Left ventricle myocardium inferior (tissue), 1 donor: ENCODE measurements at regions not wholly inside any gene's neighbourhood (a gene's known extent, or its start where the extent isn't known, plus 50 kb on each side); places are given as distances from the start of the nearest gene placed in this dataset.

Source experiments
- DNase-seq: peaks from one replicate; pipeline ENCODE4 v3.0.0-alpha.2; 2020
- H3K27ac ChIP-seq: fragments of 200-600 bp; replicated peaks from 2 replicates; pipeline ENCODE4 v1.8.0; 2021
- H3K27me3 ChIP-seq: fragments of 200-600 bp; 2 replicates; pipeline ENCODE4 v1.8.0; 2021; ENCODE audit warnings: low read depth
- H3K36me3 ChIP-seq: fragments of 200-600 bp; 2 replicates; pipeline ENCODE4 v1.8.0; 2021
- H3K4me1 ChIP-seq: fragments of 200-600 bp; 2 replicates; pipeline ENCODE4 v1.8.0; 2021
- H3K4me3 ChIP-seq: fragments of 200-600 bp; 2 replicates; pipeline ENCODE4 v1.8.0; 2021; ENCODE audit warnings: mild to moderate bottlenecking, moderate library complexity
- H3K9me3 ChIP-seq: fragments of 200-600 bp; replicated peaks from 2 replicates; pipeline ENCODE4 v1.8.0; 2021
- intact Hi-C: fragments of 100-400 bp; cut with micrococcal nuclease; formaldehyde crosslinking; loops from one replicate; pipeline ENCODE4 v1.11.0; 2022
- TF ChIP-seq, protein P1 (sequence below): fragments of 200-600 bp; IDR thresholded peaks from 2 replicates; pipeline ENCODE4 v1.8.0; 2021; ENCODE audit warnings: antibody characterized with exemption, mild to moderate bottlenecking, borderline replicate concordance
- donor health status: DM: no; HTN: yes; CAD: no; lungs with severe emphysema.

- intact Hi-C loops = no loop called here
- H3K4me1 ChIP-seq = no peaks in the 10 kb centered on the region
- no peaks in the 10 kb centered on the region for H3K27me3 ChIP-seq
- no peaks in the 10 kb centered on the region for H3K36me3 ChIP-seq
- TF ChIP-seq, protein P1, sequence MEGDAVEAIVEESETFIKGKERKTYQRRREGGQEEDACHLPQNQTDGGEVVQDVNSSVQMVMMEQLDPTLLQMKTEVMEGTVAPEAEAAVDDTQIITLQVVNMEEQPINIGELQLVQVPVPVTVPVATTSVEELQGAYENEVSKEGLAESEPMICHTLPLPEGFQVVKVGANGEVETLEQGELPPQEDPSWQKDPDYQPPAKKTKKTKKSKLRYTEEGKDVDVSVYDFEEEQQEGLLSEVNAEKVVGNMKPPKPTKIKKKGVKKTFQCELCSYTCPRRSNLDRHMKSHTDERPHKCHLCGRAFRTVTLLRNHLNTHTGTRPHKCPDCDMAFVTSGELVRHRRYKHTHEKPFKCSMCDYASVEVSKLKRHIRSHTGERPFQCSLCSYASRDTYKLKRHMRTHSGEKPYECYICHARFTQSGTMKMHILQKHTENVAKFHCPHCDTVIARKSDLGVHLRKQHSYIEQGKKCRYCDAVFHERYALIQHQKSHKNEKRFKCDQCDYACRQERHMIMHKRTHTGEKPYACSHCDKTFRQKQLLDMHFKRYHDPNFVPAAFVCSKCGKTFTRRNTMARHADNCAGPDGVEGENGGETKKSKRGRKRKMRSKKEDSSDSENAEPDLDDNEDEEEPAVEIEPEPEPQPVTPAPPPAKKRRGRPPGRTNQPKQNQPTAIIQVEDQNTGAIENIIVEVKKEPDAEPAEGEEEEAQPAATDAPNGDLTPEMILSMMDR = no peak
- no peak overlapping the region for H3K4me3 ChIP-seq
- H3K27ac ChIP-seq = no peak overlapping the region
- no peak for DNase-seq
- H3K9me3 ChIP-seq = no peaks in the 10 kb centered on the region
Measured at GRCh38 chr12:74918291-74918690, 291.3 kb downstream of the KCNC2 start.

GRCh38 chr12:74922117-74922516, 287.5 kb downstream of the KCNC2 start:
- intact Hi-C loops = no loop called here
- H3K27ac ChIP-seq = no peak overlapping the region

GRCh38 chr12:74922642-74923041, 287.0 kb downstream of the KCNC2 start:
- Histone ChIP-seq H3K27ac (no peak overlapping the region), H3K4me1 (no peaks in the 10 kb centered on the region), H3K27me3 (no peaks in the 10 kb centered on the region), H3K36me3 (no peaks in the 10 kb centered on the region), H3K9me3 (peaks cover 32% of the 10 kb centered on the region), H3K4me3 (no peak overlapping the region)
- TF ChIP-seq, protein P1 = no peak
- intact Hi-C loops = no loop called here
- no peak for DNase-seq

More at GRCh38 chr12:74922117-74922516, 287.5 kb downstream of the KCNC2 start:
- H3K36me3 ChIP-seq = no peaks in the 10 kb centered on the region
- H3K4me1 ChIP-seq = no peaks in the 10 kb centered on the region
- no peaks in the 10 kb centered on the region for H3K27me3 ChIP-seq
- TF ChIP-seq, protein P1 = no peak
- peaks cover 27% of the 10 kb centered on the region for H3K9me3 ChIP-seq
- H3K4me3 ChIP-seq = no peak overlapping the region
- no peak for DNase-seq

DNA sequence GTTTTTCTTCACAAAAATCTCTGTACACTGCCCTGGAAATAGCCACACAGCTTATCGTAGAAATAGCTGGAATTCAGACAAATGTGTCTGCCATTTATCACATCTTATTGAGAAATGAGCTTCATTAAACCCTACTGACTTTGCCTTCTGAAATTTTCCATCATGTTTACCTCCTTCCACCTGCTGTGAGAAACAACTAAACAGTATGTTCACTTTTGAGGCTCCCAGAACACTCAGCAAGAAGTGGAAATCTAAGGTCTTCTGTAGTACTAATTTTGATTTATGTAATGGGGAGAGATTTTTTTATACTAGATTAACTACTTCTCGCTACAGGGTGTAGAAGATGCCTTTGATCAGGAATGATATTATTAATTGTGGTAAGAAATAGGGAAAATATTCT, 268.0 kb downstream of the KCNC2 start:
- intact Hi-C loops = no loop called here
- H3K4me3 ChIP-seq = no peak overlapping the region
- no peaks in the 10 kb centered on the region for H3K36me3 ChIP-seq
- DNase-seq = no peak
- no peaks in the 10 kb centered on the region for H3K4me1 ChIP-seq
- H3K27me3 ChIP-seq = no peaks in the 10 kb centered on the region
- H3K9me3 ChIP-seq = no peaks in the 10 kb centered on the region
- no peak overlapping the region for H3K27ac ChIP-seq
- TF ChIP-seq, protein P1 = no peak

DNA sequence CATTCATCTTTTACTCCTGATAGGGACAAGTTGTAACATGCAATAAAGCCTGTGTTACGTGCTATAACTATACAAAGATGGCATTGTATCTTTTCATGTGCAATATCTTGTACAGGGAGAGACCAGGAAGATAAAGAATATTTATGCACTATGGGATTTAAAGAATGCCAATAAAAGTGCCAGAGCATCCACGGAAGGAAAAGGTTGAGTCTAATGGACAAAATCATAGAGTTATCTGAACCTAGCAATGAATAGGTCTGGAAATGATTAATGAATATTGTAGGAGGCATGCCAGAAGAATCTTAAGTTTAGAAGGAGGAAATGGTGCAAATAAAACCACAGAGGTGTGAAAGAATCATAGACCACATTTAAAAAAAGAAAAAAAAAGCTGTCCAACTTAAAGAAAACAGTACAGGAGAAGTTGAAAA, 263.9 kb downstream of the KCNC2 start:
- no peak for DNase-seq
- TF ChIP-seq, protein P1 = no peak
- intact Hi-C loops = no loop called here

GRCh38 chr12:74953697-74954096, 255.9 kb downstream of the KCNC2 start:
- no peaks in the 10 kb centered on the region for H3K4me1 ChIP-seq
- H3K36me3 ChIP-seq = no peaks in the 10 kb centered on the region
- no peak overlapping the region for H3K27ac ChIP-seq
- no peak overlapping the region for H3K4me3 ChIP-seq
- TF ChIP-seq, protein P1 = no peak
- intact Hi-C loops = no loop called here
- DNase-seq = no peak
- H3K27me3 ChIP-seq = no peaks in the 10 kb centered on the region
- peaks cover 55% of the 10 kb centered on the region for H3K9me3 ChIP-seq

More for the DNA sequence above, 263.9 kb downstream of the KCNC2 start:
- Histone ChIP-seq H3K36me3 (no peaks in the 10 kb centered on the region), H3K27me3 (no peaks in the 10 kb centered on the region), H3K4me1 (no peaks in the 10 kb centered on the region), H3K9me3 (peaks cover 9% of the 10 kb centered on the region), H3K4me3 (no peak overlapping the region), H3K27ac (no peak overlapping the region)
